Superior temporal gyrus (tissue), 1 donor: ENCODE measurements at regions not wholly inside any gene's neighbourhood (a gene's known extent, or its start where the extent isn't known, plus 50 kb on each side); places are given as distances from the start of the nearest gene placed in this dataset.

Experiments
- DNase-seq: peaks from one replicate; pipeline ENCODE4 v3.0.0-alpha.2; 2016; ENCODE audit errors: extremely low spot score

DNA sequence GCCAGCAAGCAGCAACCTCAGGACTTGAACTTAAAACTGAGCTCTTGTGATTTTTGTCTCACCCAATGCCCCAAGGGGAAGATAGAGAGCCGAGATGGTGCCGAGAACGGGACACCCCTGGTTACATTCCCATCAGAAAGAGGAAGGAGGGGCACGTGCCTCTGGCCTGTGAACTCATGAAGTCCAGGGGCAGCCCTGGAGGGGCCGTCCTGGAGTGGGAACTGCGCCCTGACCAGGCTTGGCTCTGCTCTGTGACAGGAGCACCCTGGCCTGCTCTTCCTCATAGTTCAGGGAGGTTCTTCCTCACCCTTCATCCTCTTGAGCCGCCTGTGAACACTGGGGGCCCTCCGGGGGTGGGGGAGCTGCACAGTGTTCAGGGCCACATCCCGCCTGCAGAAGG is 130.3 kb upstream of the FOXF1 start:
- DNase-seq, result no peak

DNA sequence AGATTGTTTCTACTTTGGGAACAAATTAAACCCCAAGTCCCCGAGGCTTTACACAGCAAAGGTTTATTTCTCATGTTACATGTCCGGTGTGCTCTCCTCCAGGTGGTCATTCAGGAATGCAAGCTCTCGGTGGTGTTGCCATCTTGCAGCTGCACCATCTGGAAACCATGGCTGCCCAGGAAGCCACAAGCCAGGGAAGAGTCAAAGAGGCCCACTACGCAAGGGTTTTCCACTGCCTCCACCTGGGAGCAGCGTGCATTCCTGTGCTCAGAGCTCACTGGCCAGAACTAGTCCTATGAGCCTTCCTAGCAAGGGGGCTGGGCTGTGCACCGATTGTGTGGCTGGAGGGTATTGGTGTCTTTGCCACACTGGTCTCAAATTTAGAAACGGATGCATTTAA is 128.8 kb upstream of the FOXF1 start:
- no peak for DNase-seq

DNA sequence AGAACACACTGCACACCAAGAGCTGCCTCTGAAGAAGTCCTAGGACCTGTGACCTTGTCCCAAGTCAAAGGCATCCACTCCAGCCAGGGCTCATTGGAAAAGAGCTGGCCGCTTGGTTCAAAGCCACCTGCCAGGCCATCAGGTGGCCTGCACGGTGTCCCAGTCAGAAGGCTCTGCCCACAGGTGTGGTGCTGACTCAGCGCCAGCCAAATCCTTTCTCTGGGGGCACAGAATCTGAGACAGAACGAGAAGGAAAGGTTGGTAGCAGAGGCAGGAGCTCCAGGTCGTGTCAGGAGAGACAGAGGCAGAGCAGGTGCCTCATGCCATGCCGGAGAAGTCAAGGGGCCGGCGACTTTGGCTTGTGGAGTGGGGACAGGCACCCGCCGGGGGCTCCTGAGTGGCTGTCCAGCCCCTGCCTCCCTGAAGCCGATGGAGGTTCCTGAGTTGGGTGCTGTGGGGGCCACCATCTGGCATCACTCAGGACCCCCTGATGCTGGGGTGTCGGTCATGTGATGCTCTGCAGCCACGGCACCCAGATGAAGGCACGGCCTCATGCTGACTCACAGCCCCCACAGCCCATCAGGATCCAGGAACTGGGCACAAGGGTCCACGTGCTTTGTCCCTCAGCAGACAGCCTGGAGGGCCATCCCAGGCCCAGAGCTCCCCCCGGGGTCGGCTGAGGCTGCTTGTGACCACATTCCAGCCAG is 128.1 kb upstream of the FOXF1 start:
- no peak for DNase-seq

DNA sequence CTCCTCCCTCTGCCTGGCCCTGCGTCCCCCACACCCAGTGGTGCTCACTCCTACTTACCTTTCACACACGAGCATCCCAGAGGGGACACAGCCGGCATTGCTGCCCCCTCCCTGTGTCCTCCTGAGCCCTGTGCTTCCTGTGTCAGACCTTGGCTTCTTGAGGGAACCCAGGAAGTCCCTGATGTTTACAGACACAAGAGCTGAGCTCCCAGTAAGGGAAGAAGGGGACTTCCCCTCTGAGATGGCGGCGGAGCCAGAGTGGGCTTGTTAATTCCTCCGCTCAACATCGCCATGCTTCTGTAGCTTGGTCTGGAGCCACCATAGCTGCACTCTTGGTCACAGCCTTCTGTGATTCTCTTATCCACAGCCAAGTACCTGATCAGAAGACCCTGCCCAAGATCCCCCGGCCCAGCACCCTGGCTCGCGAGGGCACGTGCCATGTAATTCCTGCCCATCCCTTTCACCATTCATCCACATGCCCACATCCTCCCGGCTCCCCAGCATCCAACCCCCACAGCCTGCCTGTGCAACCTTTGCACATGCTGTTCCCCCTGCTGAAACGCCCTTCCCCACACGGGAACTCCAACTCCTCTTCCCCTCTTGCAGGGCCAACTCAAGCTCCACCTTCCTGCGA is 127.4 kb upstream of the FOXF1 start:
- DNase-seq, result no peak

GRCh38 chr16:86383488-86384262 is 126.7 kb upstream of the FOXF1 start:
- no peak for DNase-seq

GRCh38 chr16:86384263-86384649 is 126.1 kb upstream of the FOXF1 start:
- no peak for DNase-seq

- no peak for DNase-seq
Measured at GRCh38 chr16:86384980-86385379, 125.3 kb upstream of the FOXF1 start.

- no peak for DNase-seq
Measured at GRCh38 chr16:86387468-86388440, 122.6 kb upstream of the FOXF1 start.

GRCh38 chr16:86388976-86389375 is 121.4 kb upstream of the FOXF1 start:
- DNase-seq, result no peak

DNA sequence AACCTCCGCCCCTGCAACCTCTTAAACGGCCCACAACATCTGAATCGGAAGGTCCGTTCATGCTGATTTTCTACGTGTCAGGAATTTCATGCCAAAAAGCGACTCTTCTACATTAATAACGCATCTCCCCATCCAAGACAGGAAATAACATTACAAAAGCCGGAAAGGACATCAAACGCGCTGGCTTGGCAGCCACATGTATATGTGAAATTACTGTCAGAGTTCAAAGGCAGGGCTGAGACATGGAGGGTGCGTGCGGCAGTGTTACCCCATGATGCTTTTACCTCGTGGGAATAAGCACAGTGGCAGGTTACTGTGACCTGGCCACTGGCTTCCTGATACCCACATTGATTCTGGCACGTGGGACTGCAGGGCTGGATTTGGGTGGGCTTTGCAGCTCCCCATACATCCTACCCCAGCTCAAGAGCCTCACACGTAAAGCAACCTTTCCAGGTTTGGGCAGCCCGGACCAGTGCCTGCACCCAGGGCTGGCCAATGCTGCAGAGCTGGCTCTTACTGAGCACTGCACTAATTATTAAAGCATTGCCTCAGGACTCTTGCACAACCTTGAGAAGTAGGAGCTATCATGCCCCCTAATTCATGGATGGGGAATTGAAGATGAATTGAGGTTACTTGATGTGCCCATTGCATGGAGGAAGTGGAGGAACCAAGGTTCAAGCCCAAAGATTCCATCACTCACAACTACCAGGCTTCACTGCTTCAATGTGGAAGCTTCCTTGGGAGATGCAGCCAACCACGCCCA is 120.6 kb upstream of the FOXF1 start:
- no peak for DNase-seq

GRCh38 chr16:86390335-86390734 is 120.0 kb upstream of the FOXF1 start:
- DNase-seq, result no peak

DNA sequence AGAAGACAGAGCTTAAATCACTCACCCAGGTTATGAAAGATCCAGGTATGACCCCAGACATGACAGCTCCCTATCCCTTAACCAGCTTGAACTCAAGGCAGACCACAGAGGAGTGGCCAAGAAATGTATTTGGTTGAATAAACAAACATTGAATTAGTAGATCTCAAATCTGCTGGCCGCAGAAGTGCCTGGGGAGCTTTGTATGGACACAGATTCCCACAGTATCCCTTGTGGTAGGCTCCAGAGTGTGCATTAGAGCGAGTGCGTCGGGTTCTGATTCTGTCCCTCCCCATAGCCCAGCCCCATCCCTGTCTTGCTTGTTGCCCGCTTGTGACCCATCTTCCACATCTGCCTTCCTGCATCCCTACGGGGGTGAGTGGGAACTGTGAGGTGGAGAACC is 118.8 kb upstream of the FOXF1 start:
- no peak for DNase-seq

DNA sequence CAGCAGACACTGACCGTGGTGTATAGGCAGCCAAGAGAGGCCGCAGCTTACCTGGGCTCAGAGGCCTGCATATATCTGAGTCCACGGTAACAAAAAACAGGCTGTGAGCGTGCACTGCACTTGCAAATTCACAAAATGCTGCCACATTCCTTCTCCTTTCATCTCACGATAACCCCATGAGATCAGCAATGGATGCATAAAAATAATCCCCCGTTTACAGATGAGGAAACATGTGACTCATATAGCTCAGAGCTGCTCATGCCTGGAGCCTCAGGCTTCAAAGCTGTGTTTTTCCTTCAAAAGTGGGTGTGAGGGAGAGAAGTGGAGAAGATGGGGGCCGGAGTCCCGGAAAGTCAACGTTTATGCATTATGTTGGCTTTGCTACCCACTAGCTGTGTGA is 118.3 kb upstream of the FOXF1 start:
- no peak for DNase-seq

DNA sequence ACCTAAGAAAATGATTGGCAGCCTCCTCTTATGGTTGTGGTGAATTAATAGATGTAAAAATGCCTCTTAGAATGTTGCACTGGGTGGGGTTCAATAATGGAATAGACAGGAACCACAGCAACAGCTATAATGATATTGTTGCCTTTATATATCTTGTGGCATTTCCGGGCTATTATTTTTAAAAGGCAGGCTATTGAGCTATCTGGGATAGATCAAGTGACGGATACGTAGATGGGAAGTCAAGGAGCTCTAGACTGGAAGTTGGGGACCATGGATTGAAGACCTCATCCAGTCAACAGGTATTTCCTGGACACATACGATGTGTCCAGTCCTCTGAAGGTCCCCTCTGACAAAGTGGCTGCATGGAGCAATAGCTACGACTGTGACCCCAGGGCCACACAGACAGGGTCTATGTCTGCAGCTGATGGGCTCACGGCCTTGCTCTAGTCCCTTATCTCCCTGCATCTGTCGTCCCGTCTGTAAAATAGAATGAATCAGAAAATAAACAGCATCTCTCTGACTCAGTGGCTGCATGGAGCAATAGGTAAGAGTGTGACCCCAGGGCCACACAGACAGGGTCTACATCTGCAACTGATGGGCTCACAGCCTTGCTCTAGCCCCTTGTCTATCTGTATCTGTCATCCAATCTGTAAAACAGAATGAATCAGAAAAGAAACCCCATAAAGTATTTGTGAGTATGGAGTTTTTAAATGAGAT is 117.7 kb upstream of the FOXF1 start:
- no peak for DNase-seq

DNA sequence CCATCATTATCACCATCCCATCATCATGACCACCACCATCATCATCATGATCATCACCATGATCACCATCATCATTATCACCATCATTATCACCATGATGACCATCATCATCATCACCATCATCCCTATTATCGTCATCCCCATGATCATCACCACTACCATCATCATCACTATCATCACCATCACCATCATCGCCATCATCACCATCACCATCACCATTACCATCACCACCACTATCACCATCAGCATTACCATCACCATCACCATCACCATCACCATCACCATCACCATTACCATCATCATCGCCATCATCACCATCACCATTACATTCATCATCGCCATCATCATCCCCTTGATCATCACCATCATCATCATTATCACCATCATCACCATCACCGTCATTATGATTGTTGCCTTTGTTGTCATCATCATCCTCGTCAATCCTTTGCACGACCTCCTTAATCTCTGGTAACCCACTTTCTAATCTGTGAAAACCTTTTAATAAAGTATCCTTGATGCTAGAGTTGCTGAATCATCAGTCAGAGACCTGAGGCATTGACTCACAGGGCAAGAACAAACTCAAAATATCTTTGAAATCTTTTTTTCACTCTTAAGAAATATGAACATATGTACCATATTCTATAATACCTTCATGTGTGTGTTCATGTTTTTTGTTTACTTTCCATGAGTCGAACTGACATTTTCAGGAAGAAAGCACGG is 116.3 kb upstream of the FOXF1 start:
- no peak for DNase-seq

- no peak for DNase-seq
Measured at GRCh38 chr16:86395477-86395876, 114.8 kb upstream of the FOXF1 start.

DNA sequence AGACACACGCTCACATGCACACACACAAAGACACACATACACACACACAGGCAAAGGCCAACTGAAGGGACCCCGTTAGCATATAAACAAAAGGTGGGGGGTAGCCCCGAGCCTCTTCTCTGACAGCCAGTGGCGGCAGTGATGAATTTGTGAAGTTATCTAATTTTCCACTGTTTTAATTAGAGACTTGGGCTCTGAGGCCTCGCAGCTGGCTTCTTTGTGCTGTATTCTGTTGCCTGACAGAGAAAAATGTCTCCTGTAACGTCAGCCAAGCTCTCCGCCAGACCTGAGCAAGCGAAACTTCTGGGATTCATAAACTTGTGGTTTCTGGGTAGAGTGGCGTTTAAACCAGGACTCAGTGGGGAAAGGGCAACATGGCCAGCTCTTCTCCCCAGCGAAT is 113.9 kb upstream of the FOXF1 start:
- DNase-seq, result no peak

DNA sequence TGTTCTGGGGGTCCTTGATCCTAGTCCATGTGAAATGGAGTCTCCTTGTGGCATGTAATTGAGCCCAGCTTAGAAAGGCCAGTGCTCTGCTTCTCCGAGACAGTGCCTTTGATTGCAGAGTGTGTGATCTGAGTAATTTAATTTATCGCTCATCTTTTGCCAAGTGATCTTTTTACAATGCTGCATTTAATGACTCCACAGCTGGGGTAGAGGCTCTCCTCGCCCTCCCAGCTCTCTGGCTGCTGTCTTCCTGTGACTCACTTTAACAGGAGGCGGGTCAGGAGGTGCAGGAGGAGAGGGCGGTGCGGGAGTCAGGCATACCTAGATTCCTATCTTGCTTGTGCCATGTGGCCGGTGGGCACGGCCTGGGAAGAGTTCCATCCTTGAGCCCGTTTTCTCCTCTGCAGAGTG is 113.4 kb upstream of the FOXF1 start:
- no peak for DNase-seq

GRCh38 chr16:86398201-86398600 is 112.1 kb upstream of the FOXF1 start:
- DNase-seq, result no peak

DNA sequence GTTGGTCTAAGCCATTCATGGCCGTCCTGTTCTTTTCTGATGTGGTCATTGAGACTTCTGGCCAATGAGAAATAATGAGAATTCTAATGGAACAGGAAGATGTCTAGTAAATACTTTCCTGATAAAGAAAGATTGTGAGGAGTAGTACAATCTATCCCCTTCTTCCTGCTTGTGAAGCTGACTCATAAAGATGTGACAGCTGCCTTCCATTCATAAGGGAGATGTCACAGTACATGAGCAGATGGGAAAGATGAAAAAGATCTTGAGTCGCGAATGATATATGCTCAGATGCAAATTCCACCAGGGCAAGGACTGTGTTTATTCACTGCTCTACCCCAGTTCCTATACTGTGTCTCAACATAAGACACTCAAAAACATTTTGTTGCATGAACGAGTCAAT is 111.7 kb upstream of the FOXF1 start:
- DNase-seq, result no peak
